Body of pancreas (tissue), 4 donors: ENCODE measurements at regions not wholly inside any gene's neighbourhood (a gene's known extent, or its start where the extent isn't known, plus 50 kb on each side); places are given as distances from the start of the nearest gene placed in this dataset.
"Not testable (repeated sequence)": the region's sequence is repeated elsewhere in the genome, so short reads cannot be mapped to it uniquely, and the experiment has no call there.

ENCODE experiments used
- ATAC-seq: fragments of 150-250 bp; one replicate; pipeline ENCODE4 v1.9.1; 2016
- DNase-seq, 4 donors: peaks; one replicate each; pipeline ENCODE4 v3.0.0-alpha.2; 2019
- H3K27ac ChIP-seq, 4 donors: fragments of 200-600 bp; sonication (generic); 1 replicate in 3 of 4; 2 replicates in 1 of 4; pipeline versions ENCODE4 v1.5.1 to v1.6.1; 2016 to 2019; ENCODE audit warnings: mild to moderate bottlenecking in 1 of 4, mixed read lengths in 1 of 4, moderate library complexity in 1 of 4
- H3K27me3 ChIP-seq, 2 donors: fragments of 200-600 bp; sonication (generic); one replicate each; pipeline ENCODE4 v1.6.0; 2016; ENCODE audit warnings: mild to moderate bottlenecking in 1 of 2
- H3K36me3 ChIP-seq, 2 donors: fragments of 200-600 bp; sonication (generic); replicated peaks in 1 of 2; 2 replicates each; pipeline ENCODE4 v1.5.1; 2016; ENCODE audit warnings: low read depth in 2 of 2; ENCODE audit not compliant: insufficient read depth in 1 of 2
- H3K4me1 ChIP-seq: fragments of 200-600 bp; sonication (generic); one replicate; pipeline ENCODE4 v1.6.0; 2016
- H3K4me3 ChIP-seq, 2 donors: fragments of 200-600 bp; sonication (generic); 1 replicate in 1 of 2; 2 replicates in 1 of 2; pipeline ENCODE4 v1.5.1; 2016 to 2019
- H3K9me3 ChIP-seq, 3 donors: fragments of 200-600 bp; sonication (generic); 1 replicate in 2 of 3; 2 replicates in 1 of 3; pipeline ENCODE4 v1.5.1; 2016
- POLR2A ChIP-seq, 3 donors: fragments of 450-650 bp; IDR thresholded peaks; one replicate each; pipeline ENCODE4 v1.6.1; 2016; ENCODE audit warnings: antibody characterized with exemption in 3 of 3, mild to moderate bottlenecking in 2 of 3
- WGBS, 2 donors: methylation state at CpG; one replicate each; pipeline ENCODE4 v1.1.5; 2017; 5-methylcytosine and 5-hydroxymethylcytosine counted together
- intact Hi-C: fragments of 100-400 bp; cut with DNase I; formaldehyde crosslinking; loops from one replicate; pipeline ENCODE4 v1.15.1; 2023
- TF ChIP-seq, protein P1 (sequence below), 7 experiments: fragments of 450-650 bp in 4 of 7; fragments of 200-600 bp in 3 of 7; sonication (generic) in 3 of 7; IDR thresholded peaks; one replicate each; pipeline ENCODE4 v1.5.1; 2016 to 2019; ENCODE audit warnings: antibody characterized with exemption in 7 of 7

DNA sequence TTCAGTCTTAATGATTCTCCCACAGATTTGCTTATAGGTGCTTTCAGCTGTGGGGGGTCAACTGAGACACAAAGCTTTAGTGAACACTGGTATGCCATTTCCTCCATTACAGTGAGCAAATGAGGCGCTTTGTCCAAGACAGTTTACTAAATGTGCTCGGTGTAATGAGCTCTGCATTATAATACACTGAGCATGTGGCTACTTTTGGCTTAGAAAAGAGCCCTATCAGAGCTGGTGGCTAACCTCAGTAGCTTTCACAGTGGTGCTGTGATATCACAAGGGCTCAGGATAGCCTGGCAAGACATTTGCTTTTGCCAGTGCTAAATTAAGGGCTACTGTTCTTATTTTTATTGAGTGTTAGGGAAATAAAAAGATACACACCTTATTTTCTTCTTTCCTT lies 749.7 kb upstream of the ARPP21 start:
- no peak overlapping the region for H3K4me3 ChIP-seq
- no peaks in the 10 kb centered on the region for H3K36me3 ChIP-seq
- DNase-seq: no peak
- TF ChIP-seq, protein P1, sequence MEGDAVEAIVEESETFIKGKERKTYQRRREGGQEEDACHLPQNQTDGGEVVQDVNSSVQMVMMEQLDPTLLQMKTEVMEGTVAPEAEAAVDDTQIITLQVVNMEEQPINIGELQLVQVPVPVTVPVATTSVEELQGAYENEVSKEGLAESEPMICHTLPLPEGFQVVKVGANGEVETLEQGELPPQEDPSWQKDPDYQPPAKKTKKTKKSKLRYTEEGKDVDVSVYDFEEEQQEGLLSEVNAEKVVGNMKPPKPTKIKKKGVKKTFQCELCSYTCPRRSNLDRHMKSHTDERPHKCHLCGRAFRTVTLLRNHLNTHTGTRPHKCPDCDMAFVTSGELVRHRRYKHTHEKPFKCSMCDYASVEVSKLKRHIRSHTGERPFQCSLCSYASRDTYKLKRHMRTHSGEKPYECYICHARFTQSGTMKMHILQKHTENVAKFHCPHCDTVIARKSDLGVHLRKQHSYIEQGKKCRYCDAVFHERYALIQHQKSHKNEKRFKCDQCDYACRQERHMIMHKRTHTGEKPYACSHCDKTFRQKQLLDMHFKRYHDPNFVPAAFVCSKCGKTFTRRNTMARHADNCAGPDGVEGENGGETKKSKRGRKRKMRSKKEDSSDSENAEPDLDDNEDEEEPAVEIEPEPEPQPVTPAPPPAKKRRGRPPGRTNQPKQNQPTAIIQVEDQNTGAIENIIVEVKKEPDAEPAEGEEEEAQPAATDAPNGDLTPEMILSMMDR (IDR thresholded peaks at IDR 0.05): no peak
- no peak for TF ChIP-seq POLR2A (IDR thresholded peaks at IDR 0.05)
- ATAC-seq: no peak
- H3K27me3 ChIP-seq: no peaks in the 10 kb centered on the region
- intact Hi-C loops: no loop called here
- H3K27ac ChIP-seq: no peak overlapping the region
- H3K4me1 ChIP-seq: no peaks in the 10 kb centered on the region
- WGBS, 2 donors: 68 to 94% methylated on average over 2 of the region's 2 CpGs
- H3K9me3 ChIP-seq: no peaks in the 10 kb centered on the region

DNA sequence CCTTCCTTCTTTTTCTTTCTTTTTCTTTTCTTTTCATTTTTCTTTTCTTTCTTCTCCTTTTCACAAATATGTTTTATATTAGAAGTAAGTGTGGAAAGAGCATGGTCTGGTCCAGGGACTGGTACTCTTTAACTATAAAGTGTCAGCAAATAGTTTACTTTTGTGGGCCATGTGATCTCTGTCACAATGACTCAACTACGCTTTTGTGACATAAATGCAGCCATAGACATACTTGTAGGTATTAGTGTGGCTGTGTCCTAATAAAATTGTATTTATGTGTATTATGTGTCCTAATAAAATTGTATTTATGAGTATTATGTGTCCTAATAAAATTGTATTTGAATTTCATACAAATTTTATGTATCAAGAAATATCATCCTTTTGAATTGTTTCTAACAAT lies 749.1 kb upstream of the ARPP21 start:
- Histone ChIP-seq H3K4me3 (no peak overlapping the region), H3K36me3 (no peaks in the 10 kb centered on the region), H3K9me3 (no peaks in the 10 kb centered on the region), H3K27me3 (no peaks in the 10 kb centered on the region), H3K27ac (no peak overlapping the region), H3K4me1 (no peaks in the 10 kb centered on the region)
- ATAC-seq: no peak
- intact Hi-C loops: no loop called here
- TF ChIP-seq, protein P1 (IDR thresholded peaks at IDR 0.05): no peak
- TF ChIP-seq POLR2A (IDR thresholded peaks at IDR 0.05): no peak
- 81 to 91% methylated on average over 1 of the region's 1 CpG for WGBS, 2 donors
- DNase-seq: no peak

DNA sequence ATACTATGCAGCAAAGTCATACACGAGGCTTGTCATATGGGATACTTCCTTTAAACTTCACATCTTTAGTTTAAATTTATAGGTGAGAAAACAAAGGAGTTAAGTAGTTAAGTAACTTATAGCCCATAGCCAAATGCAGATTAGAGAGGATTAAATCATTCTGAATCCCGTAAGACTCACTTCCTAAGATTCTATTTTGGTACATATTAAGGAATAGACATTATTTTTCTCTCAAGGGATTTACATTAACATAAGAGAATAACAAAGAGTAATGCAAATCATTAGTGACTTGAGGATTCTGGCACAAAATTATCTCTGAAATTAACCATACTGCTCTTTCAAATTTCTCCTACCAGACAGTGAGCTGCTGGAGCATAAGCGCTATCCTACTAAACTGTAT lies 747.4 kb upstream of the ARPP21 start:
- TF ChIP-seq POLR2A (IDR thresholded peaks at IDR 0.05): no peak
- TF ChIP-seq, protein P1 (IDR thresholded peaks at IDR 0.05): no peak
- 76 to 78% methylated on average over 3 of the region's 3 CpGs for WGBS, 2 donors

DNA sequence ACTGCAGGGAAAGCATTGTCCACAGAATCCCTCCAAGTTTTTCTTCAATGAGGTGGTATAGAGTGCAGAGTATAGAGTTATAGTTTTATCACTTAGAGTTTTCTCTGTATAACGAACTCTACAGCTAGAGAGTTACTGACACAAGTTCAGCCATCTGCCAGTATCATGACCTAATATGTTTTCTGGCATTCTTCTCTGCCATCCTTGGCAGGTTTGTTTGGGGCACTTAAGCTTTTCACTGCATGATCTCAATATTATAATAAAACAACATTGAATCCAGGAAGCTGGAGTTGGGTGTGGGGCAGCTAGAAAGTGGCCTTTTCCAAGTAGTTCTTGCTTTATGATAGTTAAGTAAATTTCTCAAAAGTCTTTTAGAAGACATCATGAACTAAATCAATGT lies 743.5 kb upstream of the ARPP21 start:
- Histone ChIP-seq H3K27me3 (no peaks in the 10 kb centered on the region), H3K36me3 (no peaks in the 10 kb centered on the region), H3K9me3 (no peaks in the 10 kb centered on the region), H3K27ac (no peak overlapping the region), H3K4me1 (no peaks in the 10 kb centered on the region), H3K4me3 (no peak overlapping the region)
- TF ChIP-seq, protein P1 (IDR thresholded peaks at IDR 0.05): no peak
- WGBS, 2 donors: 48 to 62% methylated on average over 1 of the region's 1 CpG
- DNase-seq (no peak), ATAC-seq (no peak)
- intact Hi-C loops: no loop called here

More for the DNA sequence above, 747.4 kb upstream of the ARPP21 start:
- Histone ChIP-seq H3K4me1 (no peaks in the 10 kb centered on the region), H3K4me3 (no peak overlapping the region), H3K27me3 (no peaks in the 10 kb centered on the region), H3K9me3 (no peaks in the 10 kb centered on the region), H3K36me3 (no peaks in the 10 kb centered on the region), H3K27ac (no peak overlapping the region)
- DNase-seq (no peak), ATAC-seq (no peak)
- intact Hi-C loops: no loop called here

DNA sequence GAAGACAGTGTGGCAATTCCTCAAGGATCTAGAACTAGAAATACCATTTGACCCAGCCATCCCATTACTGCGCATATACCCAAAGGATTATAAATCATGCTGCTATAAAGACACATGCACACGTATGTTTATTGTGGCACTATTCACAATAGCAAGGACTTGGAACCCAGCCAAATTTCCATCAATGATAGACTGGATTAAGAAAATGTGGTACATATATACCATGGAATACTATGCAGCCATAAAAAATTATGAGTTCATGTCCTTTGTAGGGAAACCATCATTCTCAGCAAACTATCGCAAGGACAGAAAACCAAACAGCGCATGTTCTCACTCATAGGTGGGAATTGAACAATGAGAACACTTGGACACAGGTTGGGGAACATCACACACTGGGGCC lies 729.6 kb upstream of the ARPP21 start:
- 86 to 94% methylated on average over 4 of the region's 4 CpGs for WGBS, 2 donors
- H3K4me1 ChIP-seq, intact Hi-C loops, H3K27ac ChIP-seq, H3K9me3 ChIP-seq, ATAC-seq, DNase-seq, H3K36me3 ChIP-seq, H3K27me3 ChIP-seq, H3K4me3 ChIP-seq: not testable (repeated sequence)
